K562 (cell line): ENCODE measurements at regions not wholly inside any gene's neighbourhood (a gene's known extent, or its start where the extent isn't known, plus 50 kb on each side); places are given as distances from the start of the nearest gene placed in this dataset.
"Not testable (repeated sequence)": the region's sequence is repeated elsewhere in the genome, so short reads cannot be mapped to it uniquely, and the experiment has no call there.

Source experiments
- ATF2 ChIP-seq: sonication (generic); formaldehyde crosslinking; IDR thresholded peaks from 2 replicates; pipeline ENCODE4 v1.8.1; 2022; ENCODE audit warnings: missing genetic modification reagents
- TF ChIP-seq, protein P1 (sequence below), 2 experiments: fragments of 200-800 bp in 1 of 2; sonication (Bioruptor generic) in 1 of 2; sonication (generic) in 1 of 2; formaldehyde crosslinking in 1 of 2; IDR thresholded peaks in 1 of 2; conservative IDR thresholded peaks in 1 of 2; 2 replicates each; pipeline versions ENCODE4 v1.5.0 to v1.6.1; 2016 to 2020; ENCODE audit warnings: missing compliant biosample characterization in 1 of 2, missing genetic modification characterization in 1 of 2, missing genetic modification reagents in 1 of 2

DNA sequence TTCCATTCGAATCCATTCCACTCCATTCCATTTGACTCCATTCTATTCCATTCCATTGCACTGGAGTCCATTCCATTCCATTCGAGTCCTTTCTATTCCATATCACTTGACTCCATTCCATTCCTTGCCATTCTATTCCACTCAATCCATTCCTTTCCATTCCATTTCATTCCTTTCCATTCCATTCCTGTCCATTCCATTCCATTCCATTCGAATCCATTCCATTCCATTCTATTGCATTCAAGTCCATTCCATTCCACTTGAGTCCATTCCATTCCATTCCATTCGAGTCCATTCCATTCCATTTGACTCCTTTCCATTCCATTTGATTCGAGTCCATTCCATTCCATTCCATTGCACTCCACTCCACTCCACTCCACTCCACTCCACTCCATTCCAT, 4798.0 kb upstream of the OR11H1 start:
- TF ChIP-seq, protein P1, sequence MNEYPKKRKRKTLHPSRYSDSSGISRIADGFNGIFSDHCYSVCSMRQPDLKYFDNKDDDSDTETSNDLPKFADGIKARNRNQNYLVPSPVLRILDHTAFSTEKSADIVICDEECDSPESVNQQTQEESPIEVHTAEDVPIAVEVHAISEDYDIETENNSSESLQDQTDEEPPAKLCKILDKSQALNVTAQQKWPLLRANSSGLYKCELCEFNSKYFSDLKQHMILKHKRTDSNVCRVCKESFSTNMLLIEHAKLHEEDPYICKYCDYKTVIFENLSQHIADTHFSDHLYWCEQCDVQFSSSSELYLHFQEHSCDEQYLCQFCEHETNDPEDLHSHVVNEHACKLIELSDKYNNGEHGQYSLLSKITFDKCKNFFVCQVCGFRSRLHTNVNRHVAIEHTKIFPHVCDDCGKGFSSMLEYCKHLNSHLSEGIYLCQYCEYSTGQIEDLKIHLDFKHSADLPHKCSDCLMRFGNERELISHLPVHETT (CRISPR knock-in tag; conservative IDR thresholded peaks at IDR 0.05 in 1 of 2, IDR thresholded peaks at IDR 0.05 in 1 of 2): not testable (repeated sequence)
- TF ChIP-seq ATF2 (CRISPR knock-in tag): not testable (repeated sequence)
